ENCODE measurements at regions not wholly inside any gene's neighbourhood (a gene's known extent, or its start where the extent isn't known, plus 50 kb on each side); places are given as distances from the start of the nearest gene placed in this dataset.

- TF ChIP-seq POLR2AphosphoS5 (IDR thresholded peaks at IDR 0.05), result no peak
- no peak for TF ChIP-seq CTCF (IDR thresholded peaks at IDR 0.05)
Measured at GRCh38 chr6:109912952-109913351, 65.2 kb upstream of the GPR6 start.
